Duodenal mucosa (tissue), 2 donors: ENCODE measurements at regions not wholly inside any gene's neighbourhood (a gene's known extent, or its start where the extent isn't known, plus 50 kb on each side); places are given as distances from the start of the nearest gene placed in this dataset.

Experiments used
- H3K27ac ChIP-seq: one replicate; pipeline ENCODE4 v1.7.0; 2013; ENCODE audit warnings: low read depth, low read length
- H3K27me3 ChIP-seq, 2 donors: one replicate each; pipeline ENCODE4 v1.7.0; 2013; ENCODE audit warnings: low read length in 2 of 2, control low read depth in 1 of 2; ENCODE audit not compliant: insufficient read depth in 2 of 2, control insufficient read depth in 1 of 2
- H3K36me3 ChIP-seq, 2 donors: one replicate each; pipeline ENCODE4 v1.7.0; 2013; ENCODE audit warnings: low read length in 2 of 2, control low read depth in 1 of 2; ENCODE audit not compliant: insufficient read depth in 2 of 2, control insufficient read depth in 1 of 2
- H3K4me1 ChIP-seq, 2 donors: one replicate each; pipeline ENCODE4 v1.7.0; 2013; ENCODE audit warnings: low read length in 2 of 2, control low read depth in 1 of 2; ENCODE audit not compliant: insufficient read depth in 2 of 2, control insufficient read depth in 1 of 2
- H3K4me3 ChIP-seq, 2 donors: one replicate each; pipeline ENCODE4 v1.7.0; 2013; ENCODE audit warnings: low read length in 2 of 2, low read depth in 1 of 2
- H3K9ac ChIP-seq, 2 donors: one replicate each; pipeline ENCODE4 v1.7.0; 2013; ENCODE audit warnings: low read length in 2 of 2, low read depth in 1 of 2
- H3K9me3 ChIP-seq, 2 donors: one replicate each; pipeline ENCODE4 v1.7.0; 2013; ENCODE audit warnings: low read length in 2 of 2, control low read depth in 1 of 2; ENCODE audit not compliant: control insufficient read depth in 1 of 2

GRCh38 chr11:112639469-112639868 is 321.8 kb upstream of the NCAM1 start:
- H3K36me3 ChIP-seq: no peaks in the 10 kb centered on the region
- no peak overlapping the region for H3K9ac ChIP-seq
- no peak overlapping the region for H3K4me3 ChIP-seq
- no peak overlapping the region for H3K27ac ChIP-seq
- H3K9me3 ChIP-seq: peaks cover 3 to 9% of the 10 kb centered on the region in 2 donors
- H3K27me3 ChIP-seq: no peaks in the 10 kb centered on the region
- no peaks in the 10 kb centered on the region for H3K4me1 ChIP-seq

GRCh38 chr11:112643416-112643815 is 317.8 kb upstream of the NCAM1 start:
- Histone ChIP-seq H3K4me1 (no peaks in the 10 kb centered on the region), H3K4me3 (no peak overlapping the region), H3K27ac (no peak overlapping the region), H3K36me3 (no peaks in the 10 kb centered on the region), H3K9ac (no peak overlapping the region), H3K9me3 (peaks cover 3 to 9% of the 10 kb centered on the region in 2 donors), H3K27me3 (no peaks in the 10 kb centered on the region)

GRCh38 chr11:112644410-112645131 is 316.6 kb upstream of the NCAM1 start:
- H3K9me3 ChIP-seq: peaks cover 1 to 3% of the 10 kb centered on the region in 2 donors
- H3K4me1 ChIP-seq: no peaks in the 10 kb centered on the region
- H3K36me3 ChIP-seq: no peaks in the 10 kb centered on the region
- no peaks in the 10 kb centered on the region for H3K27me3 ChIP-seq
- no peak overlapping the region for H3K9ac ChIP-seq
- no peak overlapping the region for H3K4me3 ChIP-seq
- H3K27ac ChIP-seq: no peak overlapping the region

DNA sequence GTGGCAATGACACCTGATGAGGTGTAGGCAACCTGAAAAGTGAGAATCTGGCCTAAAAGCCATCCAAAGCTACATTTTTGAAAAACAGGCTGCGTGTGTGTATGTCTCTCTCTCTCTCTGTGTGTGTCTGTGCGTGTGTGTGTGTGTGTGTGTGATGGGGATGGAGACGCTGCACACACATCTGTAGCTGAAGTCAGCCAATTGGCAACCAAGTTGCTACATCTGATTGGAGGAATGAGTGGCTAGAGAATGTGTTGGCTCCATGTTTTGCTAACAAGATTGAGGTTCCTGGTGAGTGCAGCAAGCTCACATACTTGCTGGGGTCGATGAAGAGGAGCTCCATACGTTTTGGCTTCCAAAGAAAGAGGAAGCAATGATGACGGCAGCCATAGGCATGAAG is 311.4 kb upstream of the NCAM1 start:
- Histone ChIP-seq H3K27me3 (no peaks in the 10 kb centered on the region), H3K27ac (no peak overlapping the region), H3K36me3 (no peaks in the 10 kb centered on the region)

DNA sequence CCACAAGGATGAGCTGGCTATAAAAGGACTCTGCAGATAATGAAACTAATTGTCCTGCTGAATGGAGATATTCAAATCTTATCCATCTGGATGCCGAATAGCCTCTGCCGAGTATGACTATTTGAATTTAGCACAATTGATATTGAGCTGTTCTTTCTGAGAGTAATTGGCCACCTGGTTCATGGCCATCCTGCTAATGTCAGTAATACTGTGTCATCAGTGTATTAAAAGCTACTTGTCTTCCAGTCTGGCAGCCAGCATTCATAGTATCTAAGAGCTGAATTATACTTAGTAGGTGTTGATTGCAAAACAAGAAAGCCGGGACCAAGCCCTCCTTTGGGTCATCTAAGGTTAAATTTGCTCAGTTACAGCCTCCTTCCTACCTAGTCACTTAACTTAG is 310.7 kb upstream of the NCAM1 start:
- H3K27me3 ChIP-seq: no peaks in the 10 kb centered on the region
- no peak overlapping the region for H3K4me3 ChIP-seq
- no peaks in the 10 kb centered on the region for H3K9me3 ChIP-seq
- H3K36me3 ChIP-seq: no peaks in the 10 kb centered on the region
- H3K9ac ChIP-seq: no peak overlapping the region
- H3K27ac ChIP-seq: no peak overlapping the region
- no peaks in the 10 kb centered on the region for H3K4me1 ChIP-seq

More for the DNA sequence above, 311.4 kb upstream of the NCAM1 start:
- H3K4me3 ChIP-seq: no peak overlapping the region
- no peaks in the 10 kb centered on the region for H3K4me1 ChIP-seq
- H3K9ac ChIP-seq: no peak overlapping the region
- H3K9me3 ChIP-seq: no peaks in the 10 kb centered on the region

- Histone ChIP-seq H3K36me3 (no peaks in the 10 kb centered on the region), H3K27ac (no peak overlapping the region), H3K9me3 (no peaks in the 10 kb centered on the region), H3K4me3 (no peak overlapping the region), H3K9ac (no peak overlapping the region), H3K4me1 (no peaks in the 10 kb centered on the region), H3K27me3 (no peaks in the 10 kb centered on the region)
Measured at GRCh38 chr11:112651386-112651785, 309.8 kb upstream of the NCAM1 start.

DNA sequence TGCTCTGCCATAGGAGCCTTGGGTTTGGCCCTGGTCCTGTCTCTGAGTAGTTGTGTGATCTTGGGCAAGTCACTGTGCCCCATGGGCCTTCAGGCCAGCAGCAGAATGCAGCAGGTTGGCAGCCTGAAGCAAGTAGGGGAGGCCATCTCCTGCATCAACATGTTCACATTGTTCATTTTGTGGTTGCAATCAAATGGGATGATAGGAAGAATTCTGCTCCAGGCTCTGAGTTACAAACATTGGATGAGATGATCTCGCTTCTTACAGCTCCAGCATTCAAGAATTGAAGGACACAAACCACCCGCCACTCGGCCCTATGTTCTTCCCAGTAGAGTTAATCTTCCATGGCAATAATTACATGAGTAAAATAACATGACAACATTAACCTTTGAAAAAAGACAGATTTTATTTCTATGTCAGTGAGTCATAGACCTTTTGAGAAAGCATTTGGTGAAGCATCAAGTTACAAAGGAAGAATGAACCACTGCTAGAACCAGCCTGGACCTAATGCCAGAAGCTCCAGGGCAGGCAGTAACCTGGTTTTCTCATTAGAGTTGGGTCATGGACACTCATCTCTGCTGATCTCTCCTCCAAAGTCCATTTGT is 308.3 kb upstream of the NCAM1 start:
- H3K9ac ChIP-seq: no peak overlapping the region
- H3K36me3 ChIP-seq: no peaks in the 10 kb centered on the region
- no peaks in the 10 kb centered on the region for H3K27me3 ChIP-seq
- H3K27ac ChIP-seq: no peak overlapping the region
- no peak overlapping the region for H3K4me3 ChIP-seq
- H3K9me3 ChIP-seq: no peaks in the 10 kb centered on the region
- no peaks in the 10 kb centered on the region for H3K4me1 ChIP-seq

- no peaks in the 10 kb centered on the region for H3K9me3 ChIP-seq
- H3K27ac ChIP-seq: no peak overlapping the region
- H3K4me1 ChIP-seq: no peaks in the 10 kb centered on the region
Measured at GRCh38 chr11:112655371-112655770, 305.8 kb upstream of the NCAM1 start.

GRCh38 chr11:112656772-112657428 is 304.3 kb upstream of the NCAM1 start:
- no peaks in the 10 kb centered on the region for H3K36me3 ChIP-seq

More at GRCh38 chr11:112655371-112655770, 305.8 kb upstream of the NCAM1 start:
- Histone ChIP-seq H3K36me3 (no peaks in the 10 kb centered on the region), H3K27me3 (no peaks in the 10 kb centered on the region), H3K4me3 (no peak overlapping the region), H3K9ac (no peak overlapping the region)

GRCh38 chr11:112658431-112658878 is 302.8 kb upstream of the NCAM1 start:
- H3K4me1 ChIP-seq: no peaks in the 10 kb centered on the region
- H3K27me3 ChIP-seq: no peaks in the 10 kb centered on the region
- no peak overlapping the region for H3K9ac ChIP-seq
- H3K4me3 ChIP-seq: no peak overlapping the region
- H3K36me3 ChIP-seq: no peaks in the 10 kb centered on the region
- no peak overlapping the region for H3K27ac ChIP-seq
- no peaks in the 10 kb centered on the region for H3K9me3 ChIP-seq

More at GRCh38 chr11:112656772-112657428, 304.3 kb upstream of the NCAM1 start:
- Histone ChIP-seq H3K4me1 (no peaks in the 10 kb centered on the region), H3K27ac (no peak overlapping the region), H3K4me3 (no peak overlapping the region), H3K9me3 (no peaks in the 10 kb centered on the region), H3K27me3 (no peaks in the 10 kb centered on the region), H3K9ac (no peak overlapping the region)
